ENCODE measurements at regions not wholly inside any gene's neighbourhood (a gene's known extent, or its start where the extent isn't known, plus 50 kb on each side); places are given as distances from the start of the nearest gene placed in this dataset.
"Not testable (repeated sequence)": the region's sequence is repeated elsewhere in the genome, so short reads cannot be mapped to it uniquely, and the experiment has no call there.

DNA sequence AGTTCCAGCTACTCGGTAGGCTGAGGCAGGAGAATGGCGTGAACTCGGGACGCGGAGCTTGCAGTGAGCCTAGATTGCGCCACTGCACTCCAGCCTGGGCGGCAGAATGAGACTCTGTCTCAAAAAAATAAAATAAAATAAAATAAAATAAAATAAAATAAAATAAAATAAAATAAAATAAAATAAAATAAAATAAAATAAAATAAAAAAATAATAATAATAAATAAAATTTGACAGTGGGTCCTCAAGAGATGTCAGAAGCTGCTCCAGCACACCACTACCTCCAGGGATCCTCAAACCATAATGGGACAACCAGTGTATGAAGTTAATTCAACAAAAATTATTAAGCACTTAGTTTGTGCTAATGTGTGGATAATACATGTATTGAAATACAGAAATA lies 97.4 kb downstream of the SLC17A6 start:
- H3K4me3 Mint-ChIP-seq, H3K27ac Mint-ChIP-seq, ATAC-seq, H3K36me3 Mint-ChIP-seq, H3K9me3 Mint-ChIP-seq, H3K4me1 Mint-ChIP-seq: not testable (repeated sequence)
- H3K27me3 Mint-ChIP-seq: peaks cover 19% of the 10 kb centered on the region

DNA sequence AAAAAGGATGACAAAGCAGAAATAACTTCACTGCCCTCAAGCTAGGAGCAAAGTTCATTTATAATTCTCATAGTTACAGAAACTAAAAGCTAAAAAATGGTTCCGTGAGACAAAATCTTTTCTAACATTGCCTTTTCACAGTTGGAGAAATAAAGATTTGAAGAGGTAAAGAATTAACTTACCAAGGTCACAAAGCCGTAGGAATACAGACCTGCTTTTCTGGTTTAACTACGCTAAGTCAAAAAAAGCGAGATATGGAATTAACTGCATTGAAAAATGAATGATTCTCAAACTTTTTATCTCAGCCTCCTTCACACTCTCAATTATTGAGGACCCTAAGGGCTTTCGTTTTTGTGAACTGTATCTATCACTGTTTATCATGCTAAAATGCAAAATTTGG lies 95.3 kb downstream of the SLC17A6 start:
- no peak for ATAC-seq
- Mint-ChIP-seq H3K4me1 (peaks cover 9% of the 10 kb centered on the region), H3K27ac (no peak overlapping the region), H3K4me3 (no peak overlapping the region), H3K27me3 (peaks cover 19% of the 10 kb centered on the region), H3K9me3 (peaks cover 2% of the 10 kb centered on the region), H3K36me3 (no peaks in the 10 kb centered on the region)

DNA sequence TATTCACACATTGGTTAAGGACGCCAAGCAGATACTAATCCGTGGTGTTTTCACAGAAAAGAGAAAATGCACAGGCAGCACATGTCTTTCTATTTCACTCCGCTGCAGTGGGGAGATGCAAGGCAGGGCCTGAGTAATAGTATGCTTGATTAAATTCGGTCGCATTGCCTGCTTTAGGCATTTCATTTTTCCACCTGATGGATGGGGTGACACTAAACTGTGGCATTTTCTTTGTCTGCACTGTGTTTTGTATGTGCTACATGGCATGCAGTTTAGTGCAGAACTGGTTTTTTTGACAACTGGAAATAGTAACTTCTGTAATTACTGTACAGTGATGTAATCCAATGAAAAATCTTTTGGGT lies 94.9 kb downstream of the SLC17A6 start:
- Mint-ChIP-seq H3K4me3 (no peak overlapping the region), H3K9me3 (peaks cover 2% of the 10 kb centered on the region), H3K27me3 (peaks cover 19% of the 10 kb centered on the region), H3K27ac (no peak overlapping the region), H3K4me1 (peaks cover 9% of the 10 kb centered on the region), H3K36me3 (no peaks in the 10 kb centered on the region)
- ATAC-seq: no peak

DNA sequence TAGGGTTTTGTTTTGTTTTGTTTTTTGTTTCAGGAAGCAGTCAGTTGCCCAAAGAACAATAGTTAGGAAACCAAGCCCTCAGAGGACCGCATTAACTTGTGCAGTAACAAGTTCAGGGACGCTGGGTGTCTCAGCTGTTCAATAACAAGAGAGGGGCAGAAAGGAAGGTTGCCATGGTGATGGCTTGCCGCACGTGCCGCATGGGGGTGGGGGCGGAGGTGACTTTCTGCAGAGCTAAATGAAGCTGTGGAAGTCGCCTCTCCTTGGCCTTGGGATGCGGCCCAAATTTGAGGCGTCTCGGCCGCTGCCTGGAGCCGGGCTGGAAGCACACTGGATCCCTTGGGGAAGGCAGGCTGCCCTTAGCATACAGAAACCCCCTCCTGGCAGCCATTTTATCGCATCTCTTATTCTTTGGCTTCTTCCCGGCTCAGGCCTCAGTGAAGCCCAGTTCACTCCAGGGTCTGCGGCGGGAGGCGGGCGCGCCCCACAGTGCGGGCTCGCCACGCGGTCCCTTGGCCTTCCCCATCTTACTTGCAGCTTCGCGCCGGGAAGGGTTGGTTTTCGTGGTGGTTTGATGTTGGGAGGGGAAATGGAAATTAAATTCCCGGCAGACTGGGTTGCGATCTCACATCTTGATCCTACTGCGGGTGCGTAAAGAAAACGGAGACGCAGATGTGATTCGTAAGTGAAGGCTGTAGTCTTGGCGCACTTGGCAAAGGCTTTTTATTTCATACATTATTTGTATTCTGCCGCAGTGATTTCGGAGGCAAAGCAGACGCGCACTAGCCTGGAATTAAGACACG lies 94.3 kb downstream of the SLC17A6 start:
- Mint-ChIP-seq H3K4me1 (peaks cover 9% of the 10 kb centered on the region), H3K4me3 (peak overlapping the region; percentile 31), H3K27ac (no peak overlapping the region), H3K9me3 (peaks cover 2% of the 10 kb centered on the region), H3K36me3 (no peaks in the 10 kb centered on the region), H3K27me3 (peaks cover 19% of the 10 kb centered on the region)
- ATAC-seq: peak; percentile 34

DNA sequence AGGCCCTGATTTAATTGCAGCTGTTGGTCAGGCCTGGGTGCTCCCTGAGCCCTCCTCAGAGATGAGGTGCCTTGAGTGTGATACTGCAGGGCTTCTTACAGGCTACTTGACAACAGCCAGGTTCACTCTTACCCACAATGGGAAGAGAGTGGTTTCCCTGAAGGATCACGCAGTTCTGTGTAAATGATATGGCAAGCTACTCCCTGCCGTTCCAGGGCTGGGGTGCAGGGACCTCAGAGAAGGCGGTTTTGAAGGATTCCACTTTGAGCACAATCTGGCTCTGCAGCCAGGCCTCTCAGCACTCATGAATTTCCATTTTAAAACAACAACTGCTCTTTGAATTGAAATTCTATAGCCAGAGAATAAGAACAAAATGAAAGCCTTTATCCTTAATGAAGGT lies 92.9 kb downstream of the SLC17A6 start:
- no peaks in the 10 kb centered on the region for H3K36me3 Mint-ChIP-seq
- peaks cover 2% of the 10 kb centered on the region for H3K9me3 Mint-ChIP-seq
- no peak overlapping the region for H3K27ac Mint-ChIP-seq
- H3K4me3 Mint-ChIP-seq: no peak overlapping the region
- peaks cover 9% of the 10 kb centered on the region for H3K4me1 Mint-ChIP-seq
- no peak for ATAC-seq
- H3K27me3 Mint-ChIP-seq: peaks cover 19% of the 10 kb centered on the region

DNA sequence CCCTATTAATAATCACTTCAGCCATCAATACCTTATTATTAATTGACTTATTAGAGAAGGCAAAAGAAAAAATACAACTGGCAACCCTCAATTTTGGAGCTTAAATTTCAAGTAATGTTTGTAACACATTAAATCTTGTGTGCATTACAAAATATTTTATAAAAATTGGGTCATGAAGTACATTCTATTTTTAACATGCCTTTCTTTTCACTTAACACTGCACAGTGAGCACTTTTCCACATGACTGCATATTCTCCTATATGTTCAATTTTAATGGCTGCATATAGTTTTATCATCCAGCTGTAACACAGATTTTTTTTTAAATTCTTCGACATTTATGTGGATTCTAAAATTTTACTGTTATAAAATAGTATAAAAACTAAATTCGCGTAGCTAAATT lies 92.5 kb downstream of the SLC17A6 start:
- H3K36me3 Mint-ChIP-seq: no peaks in the 10 kb centered on the region
- no peak overlapping the region for H3K27ac Mint-ChIP-seq
- H3K4me1 Mint-ChIP-seq: peaks cover 9% of the 10 kb centered on the region
- H3K4me3 Mint-ChIP-seq: no peak overlapping the region
- H3K9me3 Mint-ChIP-seq: peaks cover 2% of the 10 kb centered on the region
- ATAC-seq: no peak
- H3K27me3 Mint-ChIP-seq: peaks cover 19% of the 10 kb centered on the region

DNA sequence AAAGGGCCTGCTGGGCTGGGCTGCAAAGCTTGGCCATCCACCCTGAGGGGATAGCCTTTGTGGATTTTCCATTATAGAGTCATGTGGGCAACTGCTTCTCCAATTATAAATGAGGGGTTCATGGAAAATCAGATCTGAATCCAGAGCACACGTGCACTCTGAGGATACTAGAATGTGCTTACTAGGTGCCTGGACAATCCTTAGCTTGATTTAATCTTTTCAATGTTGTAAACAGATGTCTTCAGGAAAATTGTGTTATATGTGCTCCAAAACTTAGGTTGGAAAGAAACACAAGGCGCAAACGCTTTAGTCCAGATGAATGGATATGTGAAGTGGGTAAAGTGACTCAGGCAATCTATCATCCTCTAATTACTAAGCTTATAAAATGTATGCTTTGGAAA lies 92.0 kb downstream of the SLC17A6 start:
- Mint-ChIP-seq H3K4me3 (no peak overlapping the region), H3K4me1 (peaks cover 9% of the 10 kb centered on the region), H3K27ac (no peak overlapping the region), H3K27me3 (peaks cover 19% of the 10 kb centered on the region), H3K9me3 (peaks cover 2% of the 10 kb centered on the region), H3K36me3 (no peaks in the 10 kb centered on the region)
- ATAC-seq: no peak
